ENCODE measurements at regions not wholly inside any gene's neighbourhood (a gene's known extent, or its start where the extent isn't known, plus 50 kb on each side); places are given as distances from the start of the nearest gene placed in this dataset.
A peak's percentile ranks its signal among the peaks of the same experiment; 100 is the strongest.

- DNase-seq (ENCODE audit: low read depth), result no peak
Observed at GRCh38 chr11:81749245-81749644, 984.4 kb downstream of the FAM181B start.

GRCh38 chr11:81744336-81745116, 989.1 kb downstream of the FAM181B start:
- no peak for DNase-seq (ENCODE audit: low read depth)

- peak; percentile 43 for DNase-seq (ENCODE audit: low read depth)
Observed at GRCh38 chr11:81725701-81726100, 1008.0 kb downstream of the FAM181B start.

GRCh38 chr11:81717695-81718094, 1016.0 kb downstream of the FAM181B start:
- no peak for DNase-seq (ENCODE audit: low read depth)

- DNase-seq (ENCODE audit: low read depth), result no peak
Observed at GRCh38 chr11:81707881-81708280, 1025.8 kb downstream of the FAM181B start.

- DNase-seq (ENCODE audit: low read depth), result no peak
Observed at GRCh38 chr11:81705283-81705682, 1028.4 kb downstream of the FAM181B start.

- peak; percentile 39 for DNase-seq (ENCODE audit: low read depth)
Observed at GRCh38 chr11:81700076-81700475, 1033.6 kb downstream of the FAM181B start.

GRCh38 chr11:81687057-81687456, 1046.6 kb downstream of the FAM181B start:
- DNase-seq (ENCODE audit: low read depth), result no peak

- DNase-seq (ENCODE audit: low read depth), result no peak
Observed at GRCh38 chr11:81674211-81674610, 1059.5 kb downstream of the FAM181B start.

- peak; percentile 30 for DNase-seq (ENCODE audit: low read depth)
Observed at GRCh38 chr11:81673001-81673400, 1060.7 kb downstream of the FAM181B start.

- no peak for DNase-seq (ENCODE audit: low read depth)
Observed at GRCh38 chr11:81669935-81670543, 1063.6 kb downstream of the FAM181B start.

- DNase-seq (ENCODE audit: low read depth), result peak; percentile 11
Observed at GRCh38 chr11:81658722-81659121, 1074.9 kb downstream of the FAM181B start.

GRCh38 chr11:81655351-81655750, 1078.3 kb downstream of the FAM181B start:
- peak; percentile 4 for DNase-seq (ENCODE audit: low read depth)

GRCh38 chr11:81647374-81647773, 1086.3 kb downstream of the FAM181B start:
- no peak for DNase-seq (ENCODE audit: low read depth)

GRCh38 chr11:81644239-81644840, 1089.3 kb downstream of the FAM181B start:
- peak; percentile 10 for DNase-seq (ENCODE audit: low read depth)

GRCh38 chr11:81634483-81634882, 1099.2 kb downstream of the FAM181B start:
- DNase-seq (ENCODE audit: low read depth), result no peak

GRCh38 chr11:81602508-81602907, 1131.2 kb downstream of the FAM181B start:
- no peak for DNase-seq (ENCODE audit: low read depth)

GRCh38 chr11:81596704-81597103, 1137.0 kb downstream of the FAM181B start:
- DNase-seq (ENCODE audit: low read depth), result no peak

GRCh38 chr11:81585390-81585933, 1148.2 kb downstream of the FAM181B start:
- no peak for DNase-seq (ENCODE audit: low read depth)

- no peak for DNase-seq (ENCODE audit: low read depth)
Observed at GRCh38 chr11:81579339-81579738, 1154.3 kb downstream of the FAM181B start.

GRCh38 chr11:81578571-81578970, 1155.1 kb downstream of the FAM181B start:
- no peak for DNase-seq (ENCODE audit: low read depth)

- DNase-seq (ENCODE audit: low read depth), result no peak
Observed at GRCh38 chr11:81574301-81574700, 1159.4 kb downstream of the FAM181B start.

- DNase-seq (ENCODE audit: low read depth), result no peak
Observed at GRCh38 chr11:81573367-81573766, 1160.3 kb downstream of the FAM181B start.

Data from amniotic epithelial cell (primary cell).